H9 (cell line): ENCODE measurements at regions not wholly inside any gene's neighbourhood (a gene's known extent, or its start where the extent isn't known, plus 50 kb on each side); places are given as distances from the start of the nearest gene placed in this dataset.

ENCODE experiments used
- DNase-seq: peaks from one replicate; pipeline ENCODE4 v3.0.0-alpha.2; 2017
- H2AFZ ChIP-seq: one replicate; pipeline ENCODE4 v1.6.1; 2013; ENCODE audit warnings: mild to moderate bottlenecking, low read length, control low read depth, moderate library complexity
- H2AK5ac ChIP-seq: 2 replicates; pipeline ENCODE4 v1.6.1; 2013; ENCODE audit warnings: low read length, control low read depth, mixed read lengths; ENCODE audit not compliant: insufficient read length
- H2BK120ac ChIP-seq: one replicate; pipeline ENCODE4 v1.6.1; 2013; ENCODE audit warnings: low read depth, mild to moderate bottlenecking, low read length, control low read depth, inconsistent platforms; ENCODE audit not compliant: poor library complexity, severe bottlenecking
- H2BK12ac ChIP-seq: 2 replicates; pipeline ENCODE4 v1.6.1; 2013; ENCODE audit warnings: low read length, control low read depth, mixed read lengths, low read depth; ENCODE audit not compliant: insufficient read length
- H2BK15ac ChIP-seq: 2 replicates; pipeline ENCODE4 v1.6.1; 2013; ENCODE audit warnings: low read depth, low read length, control low read depth
- H2BK20ac ChIP-seq: one replicate; pipeline ENCODE4 v1.6.1; 2013; ENCODE audit warnings: low read depth, mild to moderate bottlenecking, low read length, control low read depth, inconsistent platforms; ENCODE audit not compliant: poor library complexity, severe bottlenecking
- H2BK5ac ChIP-seq: 2 replicates; pipeline ENCODE4 v1.6.1; 2013; ENCODE audit warnings: low read length, control low read depth, mixed read lengths; ENCODE audit not compliant: insufficient read length
- H3K14ac ChIP-seq: 2 replicates; pipeline ENCODE4 v1.6.1; 2013; ENCODE audit warnings: low read length, control low read depth; ENCODE audit not compliant: insufficient read depth
- H3K18ac ChIP-seq: 2 replicates; pipeline ENCODE4 v1.6.1; 2013; ENCODE audit warnings: low read depth, mild to moderate bottlenecking, mixed read lengths, low read length, control low read depth; ENCODE audit not compliant: insufficient read length
- H3K23ac ChIP-seq: 2 replicates; pipeline ENCODE4 v1.6.1; 2013; ENCODE audit warnings: low read length, control low read depth, mixed read lengths, low read depth; ENCODE audit not compliant: insufficient read length
- H3K23me2 ChIP-seq: 2 replicates; pipeline ENCODE4 v1.6.1; 2013; ENCODE audit warnings: low read depth, mild to moderate bottlenecking, mixed read lengths, low read length, control low read depth; ENCODE audit not compliant: insufficient read length, poor library complexity, severe bottlenecking
- H3K27ac ChIP-seq: 2 replicates; pipeline ENCODE4 v1.5.1; 2013; ENCODE audit warnings: low read length, control low read depth, mixed read lengths, low read depth; ENCODE audit not compliant: insufficient read length
- H3K27me3 ChIP-seq: 2 replicates; pipeline ENCODE4 v1.6.1; 2013; ENCODE audit warnings: low read length, control low read depth, inconsistent platforms; ENCODE audit not compliant: insufficient read depth
- H3K4ac ChIP-seq: 2 replicates; pipeline ENCODE4 v1.6.1; 2013; ENCODE audit warnings: low read depth, mild to moderate bottlenecking, control low read depth, inconsistent platforms, low read length, moderate library complexity
- H3K4me1 ChIP-seq: 2 replicates; pipeline ENCODE4 v1.6.1; 2013; ENCODE audit warnings: low read length, control low read depth, inconsistent platforms; ENCODE audit not compliant: insufficient read depth
- H3K4me2 ChIP-seq: 2 replicates; pipeline ENCODE4 v1.6.1; 2013; ENCODE audit warnings: low read length, control low read depth, mixed read lengths; ENCODE audit not compliant: insufficient read length, insufficient read depth
- H3K56ac ChIP-seq: 2 replicates; pipeline ENCODE4 v1.6.1; 2013; ENCODE audit warnings: low read depth, mild to moderate bottlenecking, mixed read lengths, low read length, control low read depth; ENCODE audit not compliant: insufficient read length
- H3K79me1 ChIP-seq: 2 replicates; pipeline ENCODE4 v1.6.1; 2013; ENCODE audit warnings: low read depth, mild to moderate bottlenecking, moderate library complexity, low read length, control low read depth, inconsistent platforms; ENCODE audit not compliant: insufficient read depth, poor library complexity, severe bottlenecking
- H3K79me2 ChIP-seq: 2 replicates; pipeline ENCODE4 v1.6.1; 2013; ENCODE audit warnings: low read length, control low read depth, inconsistent platforms; ENCODE audit not compliant: insufficient read depth
- H3K9ac ChIP-seq: 2 replicates; pipeline ENCODE4 v1.6.1; 2013; ENCODE audit warnings: low read length, control low read depth, mixed read lengths; ENCODE audit not compliant: insufficient read length; ENCODE audit errors: extremely low read depth
- H3K9me3 ChIP-seq: one replicate; pipeline ENCODE4 v1.6.1; 2013; ENCODE audit warnings: low read depth, low read length, inconsistent platforms; ENCODE audit not compliant: control insufficient read depth
- H3T11ph ChIP-seq: one replicate; pipeline ENCODE4 v1.6.1; 2013; ENCODE audit warnings: mild to moderate bottlenecking, low read length, control low read depth, inconsistent platforms
- H4K20me1 ChIP-seq: one replicate; pipeline ENCODE4 v1.6.1; 2013; ENCODE audit not compliant: control insufficient read depth, insufficient read length, insufficient read depth
- H4K5ac ChIP-seq: 2 replicates; pipeline ENCODE4 v1.6.1; 2013; ENCODE audit warnings: low read depth, mild to moderate bottlenecking, mixed read lengths, low read length, control low read depth; ENCODE audit not compliant: insufficient read length
- H4K8ac ChIP-seq: replicated peaks from 2 replicates; pipeline ENCODE4 v1.6.1; 2013; ENCODE audit warnings: low read length, control low read depth, mixed read lengths, low read depth; ENCODE audit not compliant: insufficient read length
- H4K91ac ChIP-seq: 2 replicates; pipeline ENCODE4 v1.6.1; 2013; ENCODE audit warnings: low read depth, mild to moderate bottlenecking, moderate library complexity, mixed read lengths, low read length, control low read depth; ENCODE audit not compliant: insufficient read length
- H3K27ac Mint-ChIP-seq, 3 experiments: 2 replicates in 2 of 3; 3 replicates in 1 of 3; pipeline ENCODE4 v1.8.0; 2020 to 2021; ENCODE audit warnings: mixed read lengths in 3 of 3, mild to moderate bottlenecking in 1 of 3, moderate library complexity in 1 of 3
- H3K27me3 Mint-ChIP-seq: 2 replicates; pipeline ENCODE4 v1.8.0; 2021; ENCODE audit warnings: low read depth, mild to moderate bottlenecking, moderate library complexity, mixed read lengths
- H3K36me3 Mint-ChIP-seq, 3 experiments: 2 replicates in 2 of 3; 3 replicates in 1 of 3; pipeline ENCODE4 v1.8.0; 2020 to 2021; ENCODE audit warnings: low read depth in 3 of 3, mixed read lengths in 3 of 3; ENCODE audit not compliant: insufficient read depth in 1 of 3
- H3K4me1 Mint-ChIP-seq, 2 experiments: 2 replicates each; pipeline ENCODE4 v1.8.0; 2020; ENCODE audit warnings: mixed read lengths in 2 of 2
- H3K4me3 Mint-ChIP-seq, 2 experiments: 2 replicates in 1 of 2; 3 replicates in 1 of 2; pipeline ENCODE4 v1.8.0; 2020 to 2021; ENCODE audit warnings: mild to moderate bottlenecking in 2 of 2, mixed read lengths in 2 of 2, moderate library complexity in 1 of 2
- H3K9me3 Mint-ChIP-seq, 2 experiments: 2 replicates in 1 of 2; 3 replicates in 1 of 2; pipeline ENCODE4 v1.8.0; 2020; ENCODE audit warnings: mild to moderate bottlenecking in 2 of 2, mixed read lengths in 2 of 2, moderate library complexity in 1 of 2
- CTCF ChIP-seq: fragments of 200-600 bp; sonication (generic); conservative IDR thresholded peaks from 3 replicates; pipeline ENCODE4 v1.8.0; 2021; ENCODE audit warnings: antibody characterized with exemption, mild to moderate bottlenecking
- WGBS: extraction: QIAGEN DNeasy Blood & Tissue Kit; methylation state at CpG from one replicate; pipeline ENCODE4 v1.1.7; 2013; ENCODE audit warnings: missing lambda C conversion rate, low lambda C conversion rate, mixed read lengths; ENCODE audit not compliant: insufficient read length; ENCODE audit errors: extremely low coverage; 5-methylcytosine and 5-hydroxymethylcytosine counted together

- Histone ChIP-seq H4K91ac (no peak overlapping the region), H3K14ac (no peak overlapping the region), H2AK5ac (no peak overlapping the region), H3K23me2 (no peaks in the 10 kb centered on the region), H3K23ac (no peak overlapping the region), H3K4me2 (no peak overlapping the region), H4K8ac (no peak overlapping the region), H3K4me1 (no peaks in the 10 kb centered on the region), H3K18ac (no peak overlapping the region), H3K79me2 (no peaks in the 10 kb centered on the region), H2BK120ac (no peak overlapping the region), H3T11ph (no peak overlapping the region), H4K5ac (no peak overlapping the region), H3K27me3 (no peaks in the 10 kb centered on the region), H2BK20ac (no peak overlapping the region), H4K20me1 (no peaks in the 10 kb centered on the region), H3K4ac (no peak overlapping the region), H2BK5ac (no peak overlapping the region), H2AFZ (no peak overlapping the region), H3K56ac (no peak overlapping the region), H3K9me3 (no peaks in the 10 kb centered on the region), H3K27ac (no peak overlapping the region), H2BK12ac (no peak overlapping the region), H3K79me1 (no peaks in the 10 kb centered on the region), H2BK15ac (no peak overlapping the region), H3K9ac (no peak overlapping the region)
- H3K27me3 Mint-ChIP-seq, result peaks cover 2% of the 10 kb centered on the region; the same call in 1 of the 2 replicates
- WGBS, result no CpG with 5 or more reads among the region's 7 CpGs
- no peak for TF ChIP-seq CTCF
- no peak overlapping the region for H3K4me3 Mint-ChIP-seq
- H3K36me3 Mint-ChIP-seq, result no peaks in the 10 kb centered on the region; a peak in 1 of 7 replicates
- H3K27ac Mint-ChIP-seq, result no peak overlapping the region
- no peak for DNase-seq
- H3K4me1 Mint-ChIP-seq, result no peaks in the 10 kb centered on the region
- peaks cover 4 to 7% of the 10 kb centered on the region in 2 experiments; a peak in 4 of 5 replicates for H3K9me3 Mint-ChIP-seq
These were observed 236.8 kb upstream of the TNP1 start for GRCh38 chr2:217096474-217097225.
